Subcutaneous abdominal adipose tissue (tissue), 5 donors: ENCODE measurements at regions not wholly inside any gene's neighbourhood (a gene's known extent, or its start where the extent isn't known, plus 50 kb on each side); places are given as distances from the start of the nearest gene placed in this dataset.

Experiments
- H3K27ac ChIP-seq: one replicate; pipeline ENCODE4 v1.7.0; 2013; ENCODE audit warnings: low read depth, mild to moderate bottlenecking, inconsistent platforms, low read length, moderate library complexity
- H3K27me3 ChIP-seq, 5 donors: one replicate each; pipeline ENCODE4 v1.7.0; 2013; ENCODE audit warnings: low read length in 5 of 5, inconsistent platforms in 1 of 5; ENCODE audit not compliant: control insufficient read depth in 5 of 5, insufficient read depth in 4 of 5
- H3K36me3 ChIP-seq, 5 donors: one replicate each; pipeline ENCODE4 v1.7.0; 2013; ENCODE audit warnings: low read length in 5 of 5; ENCODE audit not compliant: control insufficient read depth in 5 of 5, insufficient read depth in 5 of 5
- H3K4me1 ChIP-seq, 5 donors: one replicate each; pipeline ENCODE4 v1.7.0; 2013; ENCODE audit warnings: low read length in 5 of 5, mild to moderate bottlenecking in 3 of 5, moderate library complexity in 1 of 5; ENCODE audit not compliant: control insufficient read depth in 5 of 5, insufficient read depth in 5 of 5
- H3K4me3 ChIP-seq, 5 donors: one replicate each; pipeline ENCODE4 v1.7.0; 2013; ENCODE audit warnings: low read length in 5 of 5, low read depth in 1 of 5
- H3K9ac ChIP-seq, 5 donors: one replicate each; pipeline ENCODE4 v1.7.0; 2013; ENCODE audit warnings: low read length in 5 of 5, mild to moderate bottlenecking in 4 of 5, moderate library complexity in 3 of 5
- H3K9me3 ChIP-seq, 5 donors: one replicate each; pipeline ENCODE4 v1.7.0; 2013; ENCODE audit warnings: low read length in 5 of 5; ENCODE audit not compliant: control insufficient read depth in 5 of 5
- donor health status: healthy.
- donor health status: healthy.
- donor health status: healthy.
- donor health status: healthy.
- donor health status: healthy.

DNA sequence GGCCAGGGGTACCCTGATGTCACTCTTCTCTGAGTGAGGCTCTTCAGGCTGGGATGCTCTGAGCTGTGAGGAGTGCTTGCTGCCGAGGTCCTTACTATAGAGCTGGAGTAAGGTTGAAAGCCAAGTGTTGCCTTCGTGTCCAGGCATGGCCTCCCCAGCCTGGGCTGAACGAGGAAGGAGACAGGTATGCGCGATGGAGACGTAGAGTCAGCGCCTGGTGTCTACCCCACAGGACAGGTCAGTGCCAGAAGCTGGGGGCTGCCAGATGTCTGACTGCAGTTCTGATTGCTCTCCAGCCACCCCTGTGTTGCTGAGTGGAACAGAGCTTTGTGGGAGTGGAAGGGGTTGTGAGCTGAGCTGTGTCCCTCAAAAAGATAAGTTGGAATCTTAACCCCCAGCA is 135.8 kb upstream of the AJAP1 start:
- H3K4me3 ChIP-seq = no peak overlapping the region
- H3K9me3 ChIP-seq = no peaks in the 10 kb centered on the region
- peaks cover 0 to 8% (median 3%) of the 10 kb centered on the region in 5 donors for H3K27me3 ChIP-seq
- H3K4me1 ChIP-seq = peaks cover 0 to 23% (median 0%) of the 10 kb centered on the region in 5 donors
- no peaks in the 10 kb centered on the region for H3K36me3 ChIP-seq
- no peak overlapping the region for H3K27ac ChIP-seq
- H3K9ac ChIP-seq = no peak overlapping the region

DNA sequence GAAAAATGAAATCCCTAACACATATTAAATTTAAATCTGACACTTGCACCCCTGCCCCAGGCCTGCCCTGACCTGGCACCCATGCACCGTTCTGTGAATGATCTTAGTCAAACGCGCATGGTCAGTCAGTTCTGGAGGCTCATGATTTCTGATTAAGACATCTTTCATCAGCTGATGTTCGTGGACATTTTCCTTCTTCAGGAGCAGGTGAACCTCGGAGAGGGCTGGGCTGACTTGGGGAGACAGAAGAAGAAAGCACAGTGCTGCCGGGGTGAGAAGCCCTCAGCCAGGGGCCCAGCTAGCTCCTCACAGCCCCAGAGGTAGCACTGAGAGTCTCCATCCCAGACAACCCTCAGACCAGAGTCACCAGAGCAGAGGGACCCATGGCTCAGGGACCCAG is 134.5 kb upstream of the AJAP1 start:
- Histone ChIP-seq H3K9me3 (no peaks in the 10 kb centered on the region), H3K27ac (no peak overlapping the region), H3K9ac (no peak overlapping the region), H3K4me1 (peaks cover 0 to 19% (median 0%) of the 10 kb centered on the region in 5 donors), H3K36me3 (no peaks in the 10 kb centered on the region), H3K4me3 (no peak overlapping the region), H3K27me3 (peaks cover 0 to 8% (median 0%) of the 10 kb centered on the region in 5 donors)

- no peaks in the 10 kb centered on the region for H3K4me1 ChIP-seq
- no peak overlapping the region for H3K9ac ChIP-seq
- no peaks in the 10 kb centered on the region for H3K36me3 ChIP-seq
- no peaks in the 10 kb centered on the region for H3K9me3 ChIP-seq
- H3K4me3 ChIP-seq = no peak overlapping the region
- peaks cover 0 to 14% (median 4%) of the 10 kb centered on the region in 5 donors for H3K27me3 ChIP-seq
- no peak overlapping the region for H3K27ac ChIP-seq
Observed at GRCh38 chr1:4523551-4523950, 130.9 kb upstream of the AJAP1 start.

GRCh38 chr1:4526747-4527146 is 127.7 kb upstream of the AJAP1 start:
- Histone ChIP-seq H3K27me3 (peaks cover 0 to 25% (median 7%) of the 10 kb centered on the region in 5 donors), H3K4me3 (no peak overlapping the region), H3K27ac (no peak overlapping the region)

DNA sequence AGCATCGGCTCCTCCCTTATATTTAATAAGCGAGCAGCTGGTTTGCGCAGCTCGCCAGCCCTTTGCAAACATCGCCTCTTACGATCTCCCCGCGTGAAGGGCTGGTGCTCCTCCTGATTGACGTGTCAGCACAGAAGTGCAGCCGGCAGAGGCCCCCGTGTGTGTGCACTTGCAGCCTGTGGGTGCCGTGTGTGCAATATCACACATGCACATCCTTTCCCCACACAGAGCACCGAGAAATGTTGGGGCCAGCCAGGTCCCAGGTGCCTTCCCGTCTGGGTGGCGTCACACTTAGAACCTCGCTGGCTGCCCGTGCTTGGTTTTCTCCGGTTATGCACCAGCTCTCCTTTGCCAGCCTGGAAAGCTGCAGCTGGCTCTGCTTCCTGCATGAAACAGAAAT is 126.6 kb upstream of the AJAP1 start:
- H3K27me3 ChIP-seq = peaks cover 2 to 25% (median 7%) of the 10 kb centered on the region in 5 donors
- no peaks in the 10 kb centered on the region for H3K4me1 ChIP-seq
- H3K36me3 ChIP-seq = no peaks in the 10 kb centered on the region
- H3K9me3 ChIP-seq = no peaks in the 10 kb centered on the region
- H3K9ac ChIP-seq = no peak overlapping the region
- no peak overlapping the region for H3K4me3 ChIP-seq
- no peak overlapping the region for H3K27ac ChIP-seq

More at GRCh38 chr1:4526747-4527146, 127.7 kb upstream of the AJAP1 start:
- H3K36me3 ChIP-seq = no peaks in the 10 kb centered on the region
- no peaks in the 10 kb centered on the region for H3K4me1 ChIP-seq
- no peak overlapping the region for H3K9ac ChIP-seq
- H3K9me3 ChIP-seq = no peaks in the 10 kb centered on the region

DNA sequence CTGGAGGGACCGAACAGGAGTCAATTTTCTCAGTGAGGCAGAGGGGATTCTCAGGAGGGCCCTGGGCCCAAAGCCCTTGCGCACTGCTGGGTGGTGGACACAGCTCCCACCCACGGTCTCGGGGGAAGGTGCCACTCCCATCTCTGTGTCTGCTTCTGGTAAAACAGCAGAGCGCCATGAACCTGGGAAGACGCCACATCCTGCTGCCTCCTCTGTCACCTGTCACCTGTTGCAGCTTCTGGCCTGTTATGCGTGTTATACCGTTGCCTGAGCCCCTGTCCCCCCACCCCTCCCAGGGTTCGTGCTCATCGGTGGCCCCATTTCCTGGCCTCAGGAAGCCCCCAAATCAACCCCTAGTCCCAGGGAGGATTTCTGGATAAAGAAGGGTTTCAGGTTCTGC is 125.8 kb upstream of the AJAP1 start:
- Histone ChIP-seq H3K4me3 (no peak overlapping the region), H3K36me3 (no peaks in the 10 kb centered on the region), H3K4me1 (no peaks in the 10 kb centered on the region), H3K27me3 (peaks cover 3 to 25% (median 7%) of the 10 kb centered on the region in 5 donors), H3K9ac (no peak overlapping the region), H3K9me3 (no peaks in the 10 kb centered on the region), H3K27ac (no peak overlapping the region)

DNA sequence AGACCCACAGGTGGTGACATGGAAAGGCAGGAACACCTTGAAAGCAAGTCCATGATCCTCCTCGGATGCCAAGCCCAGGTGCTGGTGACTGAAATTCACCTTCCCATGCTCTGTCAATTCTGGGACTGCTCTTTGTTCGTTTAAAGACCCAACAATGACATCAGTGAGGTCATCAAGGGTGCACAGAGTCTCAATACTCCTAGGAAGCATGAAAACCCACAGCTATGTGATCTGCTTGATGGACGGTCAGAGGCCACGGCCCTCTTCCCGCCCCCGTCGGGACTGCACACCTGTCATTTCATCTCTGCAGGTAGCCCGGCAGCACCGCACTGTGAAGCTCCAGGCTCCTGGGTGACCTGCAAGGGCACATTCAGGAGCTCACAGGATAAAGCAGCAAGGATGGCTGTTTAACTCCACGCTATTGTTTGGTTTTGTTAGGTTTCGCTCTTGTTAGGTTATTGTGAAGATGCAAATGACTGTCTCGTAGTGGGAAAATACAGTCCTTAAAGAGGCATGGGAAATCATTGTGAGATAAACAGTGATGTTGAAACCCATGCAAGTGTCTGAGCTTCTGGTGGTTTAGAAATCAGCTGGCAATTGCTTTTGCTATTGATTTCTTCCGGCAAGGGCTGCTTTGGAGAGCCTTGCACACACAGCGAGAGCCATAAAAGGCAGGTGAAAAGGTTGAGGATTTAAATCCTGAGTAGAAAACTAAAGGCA is 124.8 kb upstream of the AJAP1 start:
- Histone ChIP-seq H3K9me3 (no peaks in the 10 kb centered on the region), H3K27me3 (peaks cover 3 to 25% (median 7%) of the 10 kb centered on the region in 5 donors), H3K4me1 (no peaks in the 10 kb centered on the region), H3K9ac (no peak overlapping the region), H3K4me3 (no peak overlapping the region), H3K36me3 (no peaks in the 10 kb centered on the region), H3K27ac (no peak overlapping the region)

GRCh38 chr1:4530166-4530785 is 124.1 kb upstream of the AJAP1 start:
- Histone ChIP-seq H3K9me3 (no peaks in the 10 kb centered on the region), H3K4me1 (no peaks in the 10 kb centered on the region), H3K4me3 (no peak overlapping the region), H3K27me3 (peaks cover 3 to 25% (median 7%) of the 10 kb centered on the region in 5 donors), H3K27ac (no peak overlapping the region), H3K9ac (no peak overlapping the region), H3K36me3 (no peaks in the 10 kb centered on the region)

DNA sequence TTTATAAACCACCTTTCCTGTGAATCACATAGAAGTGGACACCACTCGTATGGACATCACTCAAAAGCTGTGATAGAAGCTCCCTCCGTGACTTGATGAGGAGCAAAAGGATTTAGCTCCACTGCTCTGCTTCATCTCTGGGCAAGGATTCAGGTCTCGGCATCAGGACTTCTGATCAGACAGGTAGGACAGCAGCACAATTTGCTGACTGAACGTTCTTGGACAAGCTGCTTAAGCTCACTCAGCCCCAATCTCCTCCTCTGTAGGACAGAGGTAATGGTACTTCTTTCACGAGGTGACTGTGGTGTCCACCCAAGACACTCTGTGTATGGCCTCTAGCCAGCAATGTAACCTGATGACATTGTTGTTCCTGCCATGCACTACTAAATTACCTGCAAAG is 122.6 kb upstream of the AJAP1 start:
- no peaks in the 10 kb centered on the region for H3K4me1 ChIP-seq
- H3K36me3 ChIP-seq = no peaks in the 10 kb centered on the region
- H3K4me3 ChIP-seq = no peak overlapping the region
- peaks cover 0 to 5% (median 0%) of the 10 kb centered on the region in 5 donors for H3K9me3 ChIP-seq
- H3K27ac ChIP-seq = no peak overlapping the region
- H3K27me3 ChIP-seq = peaks cover 3 to 25% (median 7%) of the 10 kb centered on the region in 5 donors
- no peak overlapping the region for H3K9ac ChIP-seq

DNA sequence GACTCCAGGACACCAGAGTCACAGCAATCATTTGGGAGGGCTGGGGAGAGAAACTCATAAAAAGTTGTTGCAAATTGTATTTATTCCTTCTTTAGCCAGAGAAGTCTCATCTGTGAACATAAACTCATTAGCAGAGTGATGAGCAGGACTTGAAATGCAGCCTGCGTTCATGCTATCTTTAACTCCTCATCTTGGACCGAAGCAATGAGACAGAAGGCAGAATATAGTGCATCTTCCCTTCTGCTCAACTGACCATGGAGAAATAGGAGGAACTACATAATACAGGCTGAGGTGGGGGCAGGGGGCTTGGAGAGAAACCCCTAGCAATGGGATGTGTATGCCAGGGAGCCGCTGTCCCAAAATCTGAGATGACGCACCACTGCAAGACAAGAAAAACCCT is 121.8 kb upstream of the AJAP1 start:
- Histone ChIP-seq H3K9ac (no peak overlapping the region), H3K4me3 (no peak overlapping the region), H3K4me1 (no peaks in the 10 kb centered on the region), H3K27ac (no peak overlapping the region), H3K9me3 (peaks cover 0 to 5% (median 0%) of the 10 kb centered on the region in 5 donors), H3K27me3 (peaks cover 3 to 18% (median 7%) of the 10 kb centered on the region in 5 donors), H3K36me3 (no peaks in the 10 kb centered on the region)
